Thymus (tissue), 11 donors: ENCODE measurements at regions not wholly inside any gene's neighbourhood (a gene's known extent, or its start where the extent isn't known, plus 50 kb on each side); places are given as distances from the start of the nearest gene placed in this dataset.

ENCODE experiments used
- DNase-seq, 9 donors: peaks; one replicate each; pipeline ENCODE4 v3.0.0-alpha.2; 2013; ENCODE audit warnings: low spot score in 9 of 9, low read depth in 6 of 9, missing footprints in 1 of 9
- H3K27ac ChIP-seq, 2 donors: one replicate each; pipeline ENCODE4 v1.5.1; 2013; ENCODE audit warnings: control low read depth in 1 of 2, low read depth in 1 of 2, low read length in 1 of 2, mild to moderate bottlenecking in 1 of 2, moderate library complexity in 1 of 2
- H3K27me3 ChIP-seq, 2 donors: one replicate each; pipeline ENCODE4 v1.5.1; 2013; ENCODE audit warnings: low read length in 1 of 2; ENCODE audit not compliant: control insufficient read depth in 2 of 2, insufficient read depth in 1 of 2
- H3K36me3 ChIP-seq, 2 donors: one replicate each; pipeline ENCODE4 v1.5.1; 2013; ENCODE audit warnings: low read length in 1 of 2, mild to moderate bottlenecking in 1 of 2, moderate library complexity in 1 of 2; ENCODE audit not compliant: control insufficient read depth in 2 of 2, insufficient read depth in 2 of 2
- H3K4me1 ChIP-seq, 2 donors: one replicate each; pipeline ENCODE4 v1.5.1; 2013; ENCODE audit warnings: low read length in 2 of 2; ENCODE audit not compliant: control insufficient read depth in 2 of 2, insufficient read depth in 2 of 2
- H3K4me3 ChIP-seq, 2 donors: one replicate each; pipeline ENCODE4 v1.5.1; 2013; ENCODE audit warnings: low read length in 2 of 2, control low read depth in 1 of 2, mild to moderate bottlenecking in 1 of 2
- H3K9me3 ChIP-seq, 2 donors: one replicate each; pipeline ENCODE4 v1.5.1; 2013; ENCODE audit warnings: low read length in 1 of 2, mild to moderate bottlenecking in 1 of 2; ENCODE audit not compliant: control insufficient read depth in 2 of 2, insufficient read depth in 1 of 2
- WGBS: extraction: QIAGEN DNeasy Blood & Tissue Kit; methylation state at CpG from one replicate; pipeline ENCODE4 v1.1.7; 2013; 5-methylcytosine and 5-hydroxymethylcytosine counted together
- donor health status: healthy.

DNA sequence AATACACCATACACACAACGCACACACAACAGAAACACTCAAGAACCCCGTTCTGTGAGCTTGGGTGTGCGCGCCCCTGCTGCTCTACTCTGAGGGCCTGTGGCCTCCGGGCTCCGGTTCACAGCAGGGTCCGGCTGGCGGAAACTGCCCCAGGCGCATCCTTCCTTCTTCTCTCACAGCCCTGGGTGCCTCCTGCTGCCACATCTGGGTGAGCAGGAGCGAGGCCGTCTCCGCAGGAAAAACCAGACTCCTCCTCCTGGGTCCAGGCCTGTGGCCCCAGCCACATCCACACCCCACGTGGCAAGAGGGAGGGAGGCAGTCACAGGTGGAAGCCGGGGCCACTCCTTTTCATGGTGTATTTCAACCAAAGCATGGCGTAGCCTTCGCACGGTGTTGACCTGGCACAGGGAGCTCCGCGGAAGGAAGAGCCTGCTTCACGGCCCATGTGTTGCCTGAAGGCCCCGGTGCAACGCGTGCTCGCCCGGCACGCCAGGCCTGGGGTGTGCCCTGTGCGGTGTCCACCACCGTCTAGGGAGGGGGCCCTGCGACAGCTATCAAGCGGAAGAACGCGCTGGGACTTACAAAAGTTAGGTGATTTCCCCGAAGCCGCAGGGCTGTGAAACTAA, 1502.7 kb downstream of the TBC1D22A start:
- peaks cover 0 to 22% of the 10 kb centered on the region in 2 donors for H3K27me3 ChIP-seq
- no peak overlapping the region for H3K27ac ChIP-seq
- DNase-seq = no peak
- H3K4me3 ChIP-seq = no peak overlapping the region
- H3K4me1 ChIP-seq = no peaks in the 10 kb centered on the region
- H3K36me3 ChIP-seq = no peaks in the 10 kb centered on the region
- WGBS = 89% methylated on average over 34 of the region's 34 CpGs
- no peaks in the 10 kb centered on the region for H3K9me3 ChIP-seq

DNA sequence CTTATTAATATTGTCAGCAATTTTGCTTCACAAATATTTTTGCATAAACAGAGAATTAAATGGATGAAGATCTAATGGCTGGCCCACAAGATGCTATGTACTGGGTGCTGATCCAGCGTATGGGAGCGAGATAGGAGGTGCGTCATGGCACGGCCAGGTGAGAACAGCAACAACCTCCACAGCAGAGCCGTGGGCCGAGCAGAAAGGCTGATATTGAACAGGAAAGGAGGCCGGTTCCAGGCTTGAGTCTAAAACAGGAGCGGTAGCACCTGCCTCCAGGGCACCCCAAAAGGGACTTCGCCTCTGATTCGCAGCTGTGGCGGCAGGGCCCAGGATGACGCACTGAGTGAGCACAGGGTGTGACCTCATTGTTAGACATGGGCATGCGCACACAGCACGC, 1502.1 kb downstream of the TBC1D22A start:
- Histone ChIP-seq H3K4me1 (no peaks in the 10 kb centered on the region), H3K9me3 (no peaks in the 10 kb centered on the region), H3K27me3 (peaks cover 0 to 22% of the 10 kb centered on the region in 2 donors), H3K36me3 (no peaks in the 10 kb centered on the region), H3K4me3 (no peak overlapping the region), H3K27ac (no peak overlapping the region)
- 96% methylated on average over 14 of the region's 14 CpGs for WGBS
- DNase-seq = no peak

- Histone ChIP-seq H3K36me3 (no peaks in the 10 kb centered on the region), H3K27ac (no peak overlapping the region), H3K4me3 (no peak overlapping the region), H3K9me3 (no peaks in the 10 kb centered on the region), H3K27me3 (peaks cover 0 to 22% of the 10 kb centered on the region in 2 donors), H3K4me1 (no peaks in the 10 kb centered on the region)
- 89% methylated on average over 11 of the region's 11 CpGs for WGBS
- no peak for DNase-seq
These were observed 1501.4 kb downstream of the TBC1D22A start for GRCh38 chr22:48263791-48264351.

DNA sequence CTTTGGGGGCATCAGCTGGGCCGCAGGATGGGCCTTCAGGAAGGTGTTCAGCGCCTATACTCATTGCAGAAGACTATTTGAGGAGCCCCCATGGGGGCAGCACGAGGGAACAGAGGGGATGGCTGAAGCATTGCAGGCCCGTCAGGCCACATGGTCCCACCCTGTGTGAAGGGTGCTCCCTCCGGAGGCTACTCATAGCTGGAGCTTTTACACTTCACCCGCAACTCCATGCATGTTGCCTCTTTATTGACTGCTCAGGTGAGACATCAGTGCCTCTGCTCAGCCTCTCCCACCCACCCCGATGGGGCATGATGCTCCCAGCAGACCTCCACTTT, 1500.9 kb downstream of the TBC1D22A start:
- no peak overlapping the region for H3K27ac ChIP-seq
- no peak overlapping the region for H3K4me3 ChIP-seq
- H3K9me3 ChIP-seq = no peaks in the 10 kb centered on the region
- DNase-seq = no peak
- WGBS = 78% methylated on average over 7 of the region's 7 CpGs
- no peaks in the 10 kb centered on the region for H3K36me3 ChIP-seq
- H3K4me1 ChIP-seq = peaks cover 0 to under 1% of the 10 kb centered on the region in 2 donors
- peaks cover 0 to 21% of the 10 kb centered on the region in 2 donors for H3K27me3 ChIP-seq

GRCh38 chr22:48262596-48263430, 1500.4 kb downstream of the TBC1D22A start:
- 89% methylated on average over 10 of the region's 10 CpGs for whole genome bisulfite sequencing
- Histone ChIP-seq H3K36me3 (no peaks in the 10 kb centered on the region), H3K9me3 (no peaks in the 10 kb centered on the region), H3K27me3 (peaks cover 0 to 15% of the 10 kb centered on the region in 2 donors), H3K4me3 (no peak overlapping the region), H3K4me1 (peaks cover 0 to 7% of the 10 kb centered on the region in 2 donors), H3K27ac (no peak overlapping the region)
- no peak for DNase-seq

- Histone ChIP-seq H3K4me3 (no peak overlapping the region), H3K27me3 (peaks cover 0 to 10% of the 10 kb centered on the region in 2 donors), H3K27ac (no peak overlapping the region), H3K9me3 (no peaks in the 10 kb centered on the region), H3K36me3 (no peaks in the 10 kb centered on the region), H3K4me1 (peaks cover 0 to 13% of the 10 kb centered on the region in 2 donors)
- no peak for DNase-seq
- 85% methylated on average over 2 of the region's 2 CpGs for WGBS
These were observed 1499.3 kb downstream of the TBC1D22A start for GRCh38 chr22:48261706-48262105.

- no peak for DNase-seq
- Histone ChIP-seq H3K4me3 (no peak overlapping the region), H3K4me1 (peaks cover 0 to 13% of the 10 kb centered on the region in 2 donors), H3K27ac (no peak overlapping the region), H3K9me3 (no peaks in the 10 kb centered on the region), H3K27me3 (peaks cover 0 to 11% of the 10 kb centered on the region in 2 donors), H3K36me3 (no peaks in the 10 kb centered on the region)
- 94% methylated on average over 12 of the region's 12 CpGs for WGBS
These were observed 1498.7 kb downstream of the TBC1D22A start for GRCh38 chr22:48261048-48261621.

- no peaks in the 10 kb centered on the region for H3K36me3 ChIP-seq
- whole genome bisulfite sequencing = 98% methylated on average over 8 of the region's 8 CpGs
- H3K27me3 ChIP-seq = peaks cover 0 to 16% of the 10 kb centered on the region in 2 donors
- DNase-seq = no peak
- H3K9me3 ChIP-seq = no peaks in the 10 kb centered on the region
- no peak overlapping the region for H3K4me3 ChIP-seq
- H3K27ac ChIP-seq = no peak overlapping the region
- H3K4me1 ChIP-seq = peaks cover 0 to 13% of the 10 kb centered on the region in 2 donors
These were observed 1497.7 kb downstream of the TBC1D22A start for GRCh38 chr22:48259991-48260670.
